NCI-H526 (cell line): ENCODE measurements at regions not wholly inside any gene's neighbourhood (a gene's known extent, or its start where the extent isn't known, plus 50 kb on each side); places are given as distances from the start of the nearest gene placed in this dataset.
"Not testable (repeated sequence)": the region's sequence is repeated elsewhere in the genome, so short reads cannot be mapped to it uniquely, and the experiment has no call there.

Experiments used
- DNase-seq, 2 experiments: peaks; one replicate each; lab custom pipeline; 2025; lab: John Stamatoyannopoulos, UW

DNA sequence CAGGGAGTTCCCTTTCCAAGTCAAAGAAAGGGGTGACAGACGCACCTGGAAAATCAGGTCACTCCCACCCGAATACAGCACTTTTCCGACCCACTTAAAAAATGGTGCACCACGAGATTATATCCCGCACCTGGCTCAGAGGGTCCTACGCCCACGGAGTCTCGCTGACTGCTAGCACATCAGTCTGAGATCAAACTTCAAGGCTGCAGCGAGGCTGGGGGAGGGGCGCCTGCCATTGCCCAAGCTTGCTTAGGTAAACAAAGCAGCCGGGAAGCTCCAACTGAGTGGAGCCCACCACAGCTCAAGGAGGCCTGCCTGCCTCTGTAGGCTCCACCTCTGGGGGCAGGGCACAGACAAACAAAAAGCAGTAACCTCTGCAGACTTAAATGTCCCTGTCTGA is 277.8 kb upstream of the ARHGAP42 start:
- DNase-seq, result not testable (repeated sequence)

DNA sequence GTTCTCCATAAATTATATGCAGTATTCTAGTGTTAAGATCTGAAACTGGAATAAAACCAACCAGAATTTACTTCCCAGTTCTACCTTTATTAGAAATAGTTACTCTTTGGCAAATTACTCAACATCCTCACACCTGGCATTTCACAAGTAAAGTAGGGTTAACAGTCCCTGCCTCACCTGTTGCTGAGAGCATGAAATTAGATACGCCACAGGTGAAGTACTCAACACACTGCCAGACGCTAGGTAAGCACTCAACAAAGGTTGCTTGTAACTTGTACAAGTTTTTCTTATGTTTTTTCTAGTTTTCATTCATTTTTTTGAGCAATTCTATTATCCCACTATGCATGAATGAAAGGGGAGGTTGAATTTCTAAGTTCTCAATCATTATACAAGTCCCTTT is 267.6 kb upstream of the ARHGAP42 start:
- no peak for DNase-seq

DNA sequence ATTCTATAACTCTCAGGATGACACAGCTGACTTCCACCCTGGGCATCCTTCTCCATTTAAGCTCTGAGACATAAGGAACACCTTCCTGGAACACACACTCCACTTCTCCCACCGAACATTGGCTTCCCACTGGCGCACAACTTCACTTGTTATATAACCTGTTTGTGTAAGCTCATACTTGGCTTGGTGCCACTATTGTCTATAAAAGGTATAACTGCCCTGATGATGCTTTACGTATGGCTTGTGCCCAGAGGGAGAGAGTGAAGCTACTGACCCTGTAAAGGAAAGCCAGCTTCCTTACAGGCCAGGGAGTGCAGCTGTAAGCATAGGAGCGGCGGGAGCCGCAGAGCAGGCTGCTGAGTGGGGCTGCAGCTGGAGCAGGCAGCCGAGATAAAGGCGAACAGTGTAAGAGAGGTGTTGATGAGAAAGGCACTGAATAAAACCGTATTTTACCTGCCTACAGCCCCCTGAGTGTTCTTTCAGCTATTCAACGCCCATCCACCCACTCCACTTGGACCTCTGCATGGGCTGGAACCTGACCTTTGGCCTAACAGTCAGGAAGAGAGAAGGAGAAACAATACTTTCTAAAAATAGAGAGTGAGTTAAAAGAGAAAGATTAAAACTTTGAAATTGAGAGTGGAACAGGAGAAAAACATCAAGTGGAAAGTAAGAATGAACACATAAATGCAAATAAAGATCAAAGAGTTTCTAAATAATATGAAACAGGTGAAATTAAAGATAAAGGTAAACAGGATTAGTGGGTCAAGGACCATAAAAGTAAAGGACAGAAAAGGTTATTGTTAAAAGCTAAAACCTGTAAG is 252.1 kb upstream of the ARHGAP42 start:
- no peak for DNase-seq

DNA sequence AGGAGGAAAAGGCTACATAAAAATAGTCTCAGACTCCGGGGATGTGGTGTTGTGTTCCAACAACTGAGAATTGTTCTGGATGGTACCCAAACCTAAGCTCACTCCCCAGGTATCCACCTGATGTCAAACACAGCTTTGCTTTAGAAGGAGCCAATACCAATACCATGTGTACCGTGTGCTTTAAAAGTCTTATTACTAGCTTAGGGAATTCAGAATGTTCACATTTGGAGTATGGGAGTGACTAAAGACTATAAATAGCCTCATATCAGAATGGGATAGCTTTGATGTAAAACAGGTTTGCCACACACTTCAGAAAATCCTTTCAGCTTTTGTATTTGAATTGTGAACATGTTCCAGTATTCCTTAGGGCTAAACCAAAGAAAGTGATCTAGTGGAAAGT is 248.7 kb upstream of the ARHGAP42 start:
- DNase-seq, result no peak

DNA sequence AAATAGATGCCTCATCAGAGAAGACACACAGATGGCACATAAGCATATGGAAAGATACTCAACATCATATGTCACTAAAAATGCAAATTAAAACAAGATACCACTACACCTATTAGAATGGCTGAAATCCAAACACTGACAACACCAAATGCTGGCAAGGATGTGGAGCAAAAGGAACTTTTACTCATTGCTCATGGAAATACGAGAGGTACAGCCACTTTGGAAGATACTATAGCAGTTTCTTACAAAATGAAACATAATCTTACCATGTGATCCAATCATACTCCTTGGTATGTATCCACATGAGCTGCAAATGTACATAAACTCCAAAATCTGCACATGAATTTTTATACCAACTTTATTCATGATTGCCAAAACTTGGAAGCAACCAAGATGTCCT is 246.0 kb upstream of the ARHGAP42 start:
- no peak for DNase-seq

DNA sequence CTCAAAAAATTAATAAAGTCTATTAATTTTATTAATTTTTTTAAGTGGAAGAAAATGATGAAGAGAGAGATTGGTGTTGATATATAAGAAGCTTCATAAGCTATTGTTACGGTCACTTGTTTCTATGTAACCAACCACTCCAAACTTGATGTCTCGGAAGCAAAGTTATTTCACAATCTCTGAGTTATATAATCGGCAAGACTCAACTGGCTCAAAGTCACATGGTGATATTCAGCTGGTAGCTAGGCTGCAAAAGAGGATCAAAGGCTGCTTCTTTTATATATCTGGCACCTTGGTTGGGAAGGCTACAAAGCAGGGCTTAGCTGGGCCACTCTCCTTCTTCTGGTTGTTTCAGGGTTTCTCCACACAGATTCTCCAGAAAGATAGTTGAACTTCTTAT is 245.1 kb upstream of the ARHGAP42 start:
- no peak for DNase-seq

DNA sequence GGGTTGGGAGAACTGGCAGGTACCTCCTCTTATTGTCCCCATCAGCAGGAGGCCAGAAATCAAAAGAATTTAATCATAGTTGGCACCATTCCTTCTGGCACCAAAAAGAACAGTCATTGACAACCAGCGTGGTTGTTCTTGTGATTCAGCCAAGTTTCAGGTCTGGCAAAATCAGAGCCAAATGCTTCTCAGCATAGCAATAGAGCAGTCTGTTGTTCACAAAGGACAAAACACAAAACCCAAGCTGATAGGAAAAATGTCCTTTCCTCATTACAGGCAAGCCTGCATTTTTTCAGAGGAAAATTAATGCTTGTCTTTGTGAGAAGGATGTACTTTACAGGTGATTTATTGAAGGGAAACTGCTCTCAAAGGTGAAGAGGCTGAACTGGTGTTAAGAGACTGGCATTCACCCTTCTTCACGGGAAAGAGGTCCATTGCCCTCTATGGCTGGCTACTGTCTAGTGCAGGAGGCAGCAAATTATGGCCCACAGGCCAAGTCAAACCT is 241.8 kb upstream of the ARHGAP42 start:
- DNase-seq, result no peak

DNA sequence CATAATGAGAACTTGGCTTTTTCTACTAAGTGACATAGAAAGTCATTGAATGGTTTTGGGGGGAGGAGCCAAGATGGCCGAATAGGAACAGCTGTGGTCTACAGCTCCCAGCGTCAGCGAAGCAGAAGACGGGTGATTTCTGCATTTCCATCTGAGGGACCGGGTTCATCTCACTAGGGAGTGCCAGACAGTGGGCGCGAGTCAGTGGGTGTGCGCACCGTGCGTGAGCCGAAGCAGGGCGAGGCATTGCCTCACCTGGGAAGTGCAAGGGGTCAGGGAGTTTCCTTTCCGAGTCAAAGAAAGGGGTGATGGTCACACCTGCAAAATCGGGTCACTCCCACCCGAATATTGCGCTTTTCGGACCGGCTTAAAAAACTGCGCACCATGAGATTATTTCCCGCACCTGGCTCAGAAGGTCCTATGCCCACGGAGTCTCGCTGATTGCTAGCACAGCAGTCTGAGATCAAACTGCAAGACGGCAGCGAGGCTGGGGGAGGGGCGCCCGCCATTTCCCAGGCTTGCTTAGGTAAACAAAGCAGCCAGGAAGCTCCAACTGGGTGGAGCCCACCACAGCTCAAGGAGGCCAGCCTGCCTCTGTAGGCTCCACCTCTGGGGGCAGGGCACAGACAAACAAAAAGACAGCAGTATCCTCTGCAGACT is 235.2 kb upstream of the ARHGAP42 start:
- not testable (repeated sequence) for DNase-seq

DNA sequence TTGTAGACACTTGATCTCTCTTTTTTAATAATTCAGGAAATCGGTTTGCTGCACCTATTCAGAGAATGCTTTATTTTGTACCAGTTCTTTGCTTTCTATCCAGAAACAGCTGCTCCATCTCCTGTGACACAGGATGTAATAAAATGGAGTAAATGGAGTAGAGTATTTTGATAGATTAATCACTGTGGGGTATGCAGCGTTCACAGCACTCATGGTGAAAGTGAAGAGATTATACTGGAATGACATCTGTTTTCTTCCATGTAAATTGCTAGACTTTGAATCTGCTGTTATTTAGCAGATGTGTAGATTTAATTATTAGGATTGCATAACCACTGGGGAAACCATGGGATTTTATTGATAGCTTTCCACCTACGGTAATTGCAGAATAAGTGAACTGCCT is 227.3 kb upstream of the ARHGAP42 start:
- no peak for DNase-seq

DNA sequence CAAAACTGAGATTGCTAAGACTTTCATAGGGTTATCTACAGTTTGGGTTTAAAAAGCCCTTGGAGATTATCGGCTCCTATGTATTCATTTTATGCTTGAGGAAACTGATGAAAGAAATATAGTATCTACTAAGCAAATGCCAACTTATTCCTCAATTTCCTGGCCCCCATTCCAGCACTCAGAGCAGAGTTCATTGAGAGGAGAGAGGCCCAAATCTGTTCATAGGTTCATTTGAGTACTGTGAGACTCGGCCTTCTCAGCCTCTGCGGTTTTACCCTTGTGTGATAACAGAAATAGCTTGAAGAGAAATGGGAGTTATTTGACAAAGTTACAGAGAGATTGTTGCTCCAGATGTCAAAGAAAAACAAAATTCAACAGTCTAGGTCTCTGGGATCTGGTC is 226.7 kb upstream of the ARHGAP42 start:
- DNase-seq, result no peak

DNA sequence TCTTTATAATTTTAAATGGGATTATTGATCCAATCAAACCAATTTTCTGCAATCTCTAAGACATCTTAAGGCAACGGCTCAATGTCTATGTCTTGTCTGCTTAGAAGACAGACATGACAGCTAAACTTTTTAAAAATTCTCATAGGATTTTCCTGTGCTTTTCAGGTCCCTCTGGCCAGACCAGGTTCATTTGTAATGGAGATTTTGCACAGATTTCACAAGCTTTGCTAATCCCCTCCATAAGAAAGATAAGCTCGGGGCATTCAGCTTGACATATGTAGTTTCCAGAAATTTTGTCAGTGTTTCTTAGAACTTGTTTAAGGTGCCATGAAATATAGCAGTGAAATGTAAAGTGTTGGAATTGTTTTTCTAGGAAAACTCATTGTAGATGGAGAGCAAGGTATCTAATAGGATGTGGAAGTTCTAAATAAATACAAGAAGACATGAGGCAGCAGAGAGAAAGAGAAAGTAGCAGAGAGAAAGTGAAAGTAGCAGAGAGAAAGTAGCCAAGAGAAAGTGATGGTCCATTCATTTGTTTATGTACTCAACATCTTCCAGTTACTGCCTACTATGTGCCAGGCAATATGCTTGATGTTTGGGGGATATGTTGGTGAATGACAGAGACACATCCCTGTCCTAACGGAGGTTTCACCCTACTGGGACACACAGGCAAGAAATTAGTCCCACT is 219.1 kb upstream of the ARHGAP42 start:
- DNase-seq, result no peak

DNA sequence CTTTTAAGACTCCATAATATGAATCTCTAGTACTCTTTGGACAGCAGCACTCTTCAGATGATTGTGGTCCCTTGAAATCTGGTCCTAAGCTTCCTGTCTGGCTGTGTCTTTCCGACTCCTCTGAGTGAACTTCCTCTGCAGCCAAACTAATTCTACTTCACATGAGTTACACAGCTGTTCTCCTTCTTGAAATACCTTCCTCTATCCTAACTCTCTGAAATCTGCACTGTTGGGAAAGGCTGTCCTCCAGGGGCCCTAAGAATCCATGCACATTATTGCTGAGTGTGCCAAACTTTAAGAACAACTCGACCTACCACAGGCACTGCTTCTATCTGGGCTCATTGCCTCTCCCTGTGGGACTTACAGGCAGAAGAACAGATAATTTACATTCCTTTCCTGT is 217.3 kb upstream of the ARHGAP42 start:
- DNase-seq, result no peak

DNA sequence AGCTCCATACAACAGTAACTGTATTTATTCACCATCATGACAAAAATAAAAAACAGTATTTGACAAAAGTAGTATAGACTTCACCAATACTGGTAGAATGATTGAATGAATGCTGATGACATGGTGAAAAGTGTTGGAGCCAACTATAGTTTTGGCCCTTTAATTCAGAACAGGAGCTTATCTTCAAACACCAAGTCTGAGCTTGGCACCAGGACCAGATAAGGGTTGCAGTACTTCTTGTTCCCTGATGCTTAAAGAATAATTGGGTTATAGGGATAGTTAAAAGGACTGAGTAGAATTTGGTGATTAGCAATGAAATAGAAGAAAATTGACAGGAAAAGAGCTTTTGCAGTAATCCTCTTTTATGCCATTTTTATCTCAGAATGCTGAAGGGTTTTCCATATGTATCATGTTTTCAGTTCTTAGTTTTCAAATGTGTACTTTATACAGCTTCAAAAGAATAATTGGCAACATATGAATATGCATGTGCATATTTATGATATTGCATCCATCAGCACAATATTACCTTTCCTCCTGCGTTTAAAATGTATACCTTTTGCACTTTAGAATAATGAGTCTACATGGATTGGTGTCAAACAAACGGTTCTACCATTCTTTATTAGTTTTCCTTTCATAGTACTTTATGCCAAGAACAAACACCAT is 214.2 kb upstream of the ARHGAP42 start:
- DNase-seq, result no peak

DNA sequence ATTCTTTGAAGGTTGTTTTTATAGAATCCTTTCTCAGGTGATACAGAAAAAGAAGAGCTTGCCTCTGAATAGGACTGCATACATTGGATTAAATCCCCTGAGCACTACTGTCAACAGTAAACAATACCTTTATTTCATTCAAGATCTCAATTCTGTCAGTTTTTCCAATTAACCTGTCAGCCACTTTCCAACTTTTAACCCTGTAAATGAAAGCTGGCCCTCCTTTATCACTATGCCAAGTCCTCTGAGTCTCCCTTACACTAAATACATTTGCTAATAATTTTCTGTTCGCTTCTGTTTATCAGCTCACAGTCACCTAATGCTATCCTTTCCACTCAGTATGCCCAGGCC is 213.7 kb upstream of the ARHGAP42 start:
- no peak for DNase-seq

DNA sequence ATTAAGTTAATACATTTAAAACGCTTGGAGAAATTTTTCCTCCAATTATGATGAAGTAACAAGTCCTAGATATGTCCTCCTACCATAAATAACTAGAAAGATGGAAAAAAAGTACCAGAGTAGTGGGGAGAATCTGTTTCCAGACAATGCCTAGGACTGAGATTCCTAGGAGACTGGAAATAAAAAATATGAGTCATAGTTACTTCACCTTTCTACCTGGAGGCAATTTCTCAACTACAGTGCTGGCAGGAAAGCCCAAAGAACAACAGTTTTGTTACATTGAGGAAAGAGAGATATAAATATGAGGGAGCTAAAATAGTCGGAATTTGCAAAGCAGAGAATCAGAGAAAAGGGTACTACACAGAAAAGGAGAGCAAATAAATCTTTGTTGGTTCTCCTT is 202.1 kb upstream of the ARHGAP42 start:
- DNase-seq, result no peak

DNA sequence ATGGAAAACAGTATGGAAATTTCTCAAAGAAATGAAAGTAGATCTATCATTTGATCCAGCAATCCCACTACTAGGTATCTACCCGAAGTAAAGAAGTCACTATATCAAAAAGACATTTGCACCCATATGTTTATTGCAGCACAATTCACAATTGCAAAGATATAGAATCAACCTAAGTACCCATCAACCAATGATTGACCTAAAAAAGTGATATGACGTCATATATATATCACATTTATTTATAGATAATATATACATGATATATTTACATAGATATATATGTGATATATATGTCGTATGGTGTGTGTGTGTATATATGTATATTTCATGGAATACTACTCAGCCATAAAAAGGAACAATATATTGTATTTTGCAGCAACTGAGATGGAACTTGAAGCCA is 188.3 kb upstream of the ARHGAP42 start:
- peak in 1 of 2 experiments; percentile 2 for DNase-seq

DNA sequence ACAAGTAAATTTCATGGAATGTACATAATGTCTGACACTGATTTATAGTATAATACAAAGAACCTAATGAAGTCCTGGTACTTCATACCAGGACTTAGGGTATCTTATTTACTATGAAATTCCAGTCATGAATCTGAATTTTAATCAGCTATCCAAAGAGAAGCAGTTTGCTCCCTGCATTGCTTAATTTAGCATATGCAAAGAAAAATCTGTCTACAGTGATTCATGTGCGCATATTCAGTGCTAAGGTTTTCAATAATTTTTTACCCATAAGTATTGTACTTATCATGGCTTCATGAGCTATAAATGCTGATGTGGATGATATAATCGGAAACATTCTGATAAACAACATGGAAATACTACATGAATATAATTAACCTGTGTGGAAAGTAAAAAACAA is 185.6 kb upstream of the ARHGAP42 start:
- DNase-seq, result no peak

DNA sequence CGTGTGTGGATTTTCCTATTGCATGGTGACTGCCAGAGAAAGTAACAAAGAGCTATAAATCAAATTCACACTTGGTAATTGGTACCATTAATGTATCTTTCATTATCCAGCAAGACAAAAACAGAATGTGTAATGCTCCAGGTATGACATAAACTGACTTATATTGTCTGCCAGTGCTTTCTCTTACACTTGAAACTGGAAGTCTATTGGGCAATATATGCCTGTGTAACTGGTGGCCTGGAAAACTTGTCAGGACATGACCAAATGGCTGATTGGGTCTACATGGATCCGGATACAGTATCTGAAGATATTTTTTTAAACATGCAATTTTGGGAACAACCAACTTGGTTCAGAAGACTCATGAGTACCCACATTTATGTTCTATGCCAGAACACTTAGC is 174.6 kb upstream of the ARHGAP42 start:
- no peak for DNase-seq

DNA sequence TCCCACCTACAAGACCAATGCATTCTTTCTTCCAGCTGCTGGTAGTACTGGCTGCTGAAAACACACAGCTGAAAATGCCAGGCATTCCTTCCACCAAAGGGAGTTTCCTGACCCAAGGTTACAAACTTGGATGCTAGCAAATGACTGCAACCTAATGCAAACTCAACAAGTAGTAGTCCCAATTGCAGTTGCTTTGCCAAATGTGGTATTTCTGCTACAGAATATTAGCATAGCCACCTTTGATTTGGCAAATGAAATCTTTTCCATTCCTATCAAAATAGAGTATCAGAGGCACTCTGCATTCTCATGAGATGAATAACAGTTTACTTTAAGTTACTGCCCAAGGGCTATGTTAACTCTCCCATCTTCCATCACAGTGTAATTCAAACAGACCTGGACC is 172.0 kb upstream of the ARHGAP42 start:
- DNase-seq, result no peak

DNA sequence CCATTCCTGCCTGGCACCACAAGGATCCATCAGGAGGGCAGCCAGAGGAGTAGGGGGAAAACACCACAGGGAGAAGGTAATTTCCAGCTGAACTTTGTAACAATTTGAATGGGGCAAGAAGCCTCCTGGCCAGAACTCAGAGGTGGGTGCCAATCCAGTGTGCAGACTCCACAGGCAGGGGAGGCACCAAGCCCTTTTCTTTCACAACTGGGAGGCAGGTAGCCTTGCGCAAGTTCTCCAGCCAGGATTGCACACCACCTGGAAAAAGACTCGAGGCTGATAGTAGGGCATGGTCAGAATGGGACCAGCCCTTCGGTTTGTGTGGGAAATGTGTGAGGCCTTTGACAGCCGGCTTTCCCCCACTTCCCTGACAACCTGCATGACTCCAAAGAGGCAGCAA is 161.9 kb upstream of the ARHGAP42 start:
- no peak for DNase-seq

DNA sequence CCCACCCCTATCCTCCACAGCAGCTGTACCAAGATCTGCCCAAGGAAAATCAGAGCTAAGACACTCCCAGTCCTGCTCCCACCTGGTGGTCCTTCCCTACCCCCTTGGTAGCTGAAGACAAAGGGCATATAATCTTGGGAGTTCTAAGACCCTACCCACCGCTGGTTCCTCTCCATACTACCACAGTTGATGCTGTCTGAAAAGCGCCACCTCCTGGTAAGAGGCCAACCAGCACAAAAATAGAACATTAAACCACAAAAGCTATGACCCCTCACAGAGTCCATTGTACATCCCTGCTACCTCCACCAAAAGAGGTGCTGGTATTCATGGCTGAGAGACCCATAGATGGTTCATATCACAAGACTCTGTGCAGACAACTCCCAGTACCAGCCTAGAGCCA is 161.5 kb upstream of the ARHGAP42 start:
- peak in 1 of 2 experiments; percentile 43 for DNase-seq

DNA sequence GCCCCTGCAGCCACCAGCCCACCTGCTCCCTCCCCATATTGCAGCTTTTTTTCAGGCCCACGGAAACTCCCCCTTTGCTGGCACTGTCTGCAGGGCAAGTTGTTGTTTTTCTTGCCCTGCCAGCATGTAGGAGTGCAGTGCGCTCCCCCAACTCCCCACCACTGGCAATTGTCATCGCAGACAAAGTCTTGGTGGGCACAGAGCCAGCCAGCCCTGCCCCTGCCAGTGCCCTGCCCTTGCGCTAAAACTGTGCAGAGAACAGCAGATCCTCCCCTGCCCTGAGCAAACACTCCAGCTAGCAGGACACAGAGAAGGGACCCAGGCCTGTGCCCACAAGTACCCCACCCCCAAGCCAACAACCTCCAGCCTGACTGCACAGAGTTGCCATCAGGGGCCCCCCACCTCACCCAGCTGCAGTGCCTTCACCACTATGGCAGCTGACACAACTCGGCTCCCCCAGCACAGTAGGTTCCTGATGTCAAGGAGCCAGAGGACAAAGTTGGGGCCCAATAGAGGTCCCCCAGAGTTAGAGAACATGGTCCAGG is 158.1 kb upstream of the ARHGAP42 start:
- no peak for DNase-seq
